CD4-positive, alpha-beta T cell treated with Interleukin-4 for 1 hour (primary cell): ENCODE measurements at regions not wholly inside any gene's neighbourhood (a gene's known extent, or its start where the extent isn't known, plus 50 kb on each side); places are given as distances from the start of the nearest gene placed in this dataset.

Experiments
- DNase-seq, 2 donors: peaks; one replicate each; pipeline ENCODE4 v3.0.0-alpha.2; 2020 to 2022

DNA sequence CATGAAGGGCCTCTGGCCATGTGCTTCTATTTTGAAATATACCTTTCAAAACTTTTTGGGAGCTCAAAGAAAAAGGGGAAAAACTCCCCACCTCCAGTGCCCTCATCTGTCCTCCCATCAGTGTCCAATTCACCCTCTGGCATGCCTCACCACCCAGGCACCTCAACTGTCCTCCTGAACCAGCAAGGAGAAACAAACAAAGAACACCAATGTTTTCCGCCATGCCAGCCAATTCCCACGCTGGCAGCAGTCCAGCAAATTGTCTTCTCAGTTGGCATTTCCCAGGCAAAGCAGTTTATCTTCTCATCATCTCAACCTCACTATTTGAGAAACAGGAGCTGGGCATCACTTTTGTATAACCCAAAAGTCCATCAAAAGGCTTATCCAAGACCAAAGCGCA is 496.9 kb downstream of the SOX6 start:
- DNase-seq, result no peak

DNA sequence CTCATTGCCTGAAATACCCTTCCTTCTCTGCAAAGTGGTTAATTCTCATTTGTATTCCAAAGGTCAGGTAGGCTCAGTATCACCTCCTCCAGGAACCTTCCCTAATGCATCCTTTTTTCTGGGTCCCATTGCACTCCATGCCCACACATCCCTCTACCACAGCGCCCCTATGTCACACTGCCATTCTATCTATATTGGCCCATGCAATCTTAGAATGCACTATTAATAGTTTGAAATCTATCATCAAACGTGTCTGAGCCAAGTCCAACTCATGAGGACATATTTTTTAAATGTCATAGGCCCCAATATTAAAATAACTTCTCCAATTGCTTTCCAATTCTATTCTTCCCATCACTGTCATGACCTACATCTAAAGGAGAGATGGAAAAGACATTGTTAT is 495.1 kb downstream of the SOX6 start:
- DNase-seq, result no peak

DNA sequence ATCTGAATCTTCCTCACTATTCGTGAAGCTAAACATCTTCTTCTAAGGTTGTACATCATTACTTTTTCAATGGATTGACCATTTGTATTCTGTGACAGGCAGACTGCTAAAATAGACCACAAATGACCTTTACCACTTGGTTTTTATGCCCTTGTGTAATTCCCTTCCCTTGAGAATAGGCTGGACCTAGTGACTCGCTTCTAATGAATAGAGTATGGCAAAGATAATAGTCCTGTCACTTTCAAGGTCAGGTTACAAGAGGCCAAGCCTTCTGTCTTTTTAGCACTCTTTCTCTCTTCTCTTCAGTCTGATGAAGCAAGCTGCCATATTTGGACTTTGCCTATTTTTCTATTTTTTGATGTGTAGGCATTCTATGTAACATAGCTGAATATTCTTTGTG is 492.9 kb downstream of the SOX6 start:
- DNase-seq, result no peak

DNA sequence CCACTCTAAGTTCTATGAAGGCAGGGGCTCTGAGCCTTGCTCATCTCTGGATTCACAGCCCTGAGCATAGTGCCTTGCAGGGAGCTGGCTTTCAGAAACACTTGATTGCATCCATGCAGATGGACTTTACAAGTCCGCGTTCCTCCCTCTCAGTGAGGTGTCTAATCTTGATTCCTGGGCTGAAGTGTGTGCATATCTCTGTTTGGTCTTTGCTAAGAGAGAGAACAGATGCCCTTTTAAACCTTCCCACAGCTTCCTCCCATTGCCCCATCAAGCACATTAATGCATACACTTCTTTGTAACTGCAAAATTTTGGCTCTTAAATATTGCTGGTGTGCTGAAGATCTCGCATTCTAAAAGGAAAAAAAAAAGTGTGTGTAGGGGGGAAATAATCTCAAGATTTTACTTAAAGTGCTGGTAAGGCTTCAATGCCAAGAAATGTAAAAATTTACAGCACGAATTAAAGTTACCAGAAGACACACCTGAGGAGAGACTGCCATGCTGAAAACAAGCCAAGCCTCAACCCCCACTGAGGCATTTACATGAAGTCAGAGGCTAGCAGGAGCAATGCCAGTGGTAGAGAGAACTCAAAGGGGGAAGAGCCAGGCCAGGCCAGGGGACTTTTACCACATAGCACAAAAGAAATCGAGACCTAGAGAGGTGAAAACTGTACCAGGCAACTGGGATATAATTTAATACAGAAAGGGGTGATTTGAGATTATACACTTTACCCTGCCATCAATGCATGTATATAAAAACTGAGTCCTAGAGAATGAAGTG is 492.1 kb downstream of the SOX6 start:
- DNase-seq, result no peak

DNA sequence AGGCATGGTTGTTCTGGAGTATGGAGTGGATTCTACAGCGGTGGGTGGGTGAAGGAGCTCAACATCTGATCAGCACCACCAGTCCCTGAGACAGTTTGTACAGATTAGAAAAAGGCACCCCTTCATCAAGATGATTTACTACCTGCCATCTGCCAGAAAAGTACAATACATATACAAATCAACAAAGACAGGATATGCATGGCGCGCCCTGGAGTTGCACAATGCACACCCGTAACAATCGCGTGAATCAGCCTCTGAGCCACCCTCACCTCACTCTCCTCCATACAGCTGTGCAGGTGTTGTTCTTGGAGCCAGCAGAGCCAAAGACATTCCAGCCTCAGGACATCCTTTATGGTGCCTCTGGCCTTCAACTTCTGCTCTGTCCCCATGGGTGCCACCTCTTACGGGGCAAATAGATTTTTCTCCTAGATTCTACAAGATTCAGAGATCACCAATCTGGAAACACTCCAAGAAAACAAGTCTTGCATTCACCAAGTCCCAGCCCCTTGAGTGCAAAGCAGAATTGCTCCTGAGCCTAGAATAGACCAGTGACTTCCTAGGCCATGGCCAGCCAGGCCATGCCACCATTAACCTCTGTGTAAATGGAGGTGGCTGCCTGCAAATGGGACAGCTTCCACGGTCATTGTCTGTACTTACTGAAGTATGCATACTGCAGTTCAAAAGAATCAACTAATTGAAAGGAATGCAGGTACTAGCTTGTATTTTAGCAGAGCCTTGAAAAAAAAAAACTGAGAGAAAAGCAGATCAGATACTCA is 490.9 kb downstream of the SOX6 start:
- no peak for DNase-seq

DNA sequence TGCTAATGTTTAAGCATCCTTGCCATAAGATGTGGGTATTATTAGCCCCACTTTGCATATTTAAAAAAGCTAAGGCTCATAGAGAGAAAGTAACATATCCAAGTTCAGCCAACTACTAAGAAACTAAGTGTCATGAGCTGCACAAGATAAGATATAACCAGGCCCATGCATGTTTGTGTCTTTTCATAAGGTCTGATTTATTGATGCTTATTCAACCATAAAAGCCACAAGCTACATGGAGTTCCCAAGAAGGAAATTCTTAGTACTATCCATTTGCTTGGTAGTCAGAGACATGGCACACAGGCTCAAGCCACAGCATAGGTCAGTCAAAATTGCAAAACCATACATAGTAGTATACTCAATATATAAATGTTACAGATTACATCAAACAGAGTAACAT is 488.5 kb downstream of the SOX6 start:
- no peak for DNase-seq

DNA sequence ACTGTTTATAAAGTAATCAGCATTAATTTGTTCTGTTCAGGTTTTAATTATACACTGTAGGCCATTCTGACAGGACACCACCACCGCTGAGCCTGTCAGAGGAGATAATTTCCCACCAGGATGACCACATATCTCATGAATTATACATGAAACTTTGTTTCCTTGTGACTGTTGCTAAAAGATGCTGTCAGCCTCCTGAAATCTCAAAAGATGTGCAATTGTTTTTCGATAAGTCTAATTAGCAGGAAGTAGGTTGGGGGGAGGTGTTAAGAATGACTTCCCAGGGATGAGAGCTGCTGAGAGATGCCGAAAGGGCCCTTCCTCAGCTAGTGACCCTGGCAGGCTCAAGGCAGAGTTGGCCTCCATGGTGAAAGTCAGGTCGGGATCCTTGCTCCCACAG is 485.4 kb downstream of the SOX6 start:
- DNase-seq, result no peak

DNA sequence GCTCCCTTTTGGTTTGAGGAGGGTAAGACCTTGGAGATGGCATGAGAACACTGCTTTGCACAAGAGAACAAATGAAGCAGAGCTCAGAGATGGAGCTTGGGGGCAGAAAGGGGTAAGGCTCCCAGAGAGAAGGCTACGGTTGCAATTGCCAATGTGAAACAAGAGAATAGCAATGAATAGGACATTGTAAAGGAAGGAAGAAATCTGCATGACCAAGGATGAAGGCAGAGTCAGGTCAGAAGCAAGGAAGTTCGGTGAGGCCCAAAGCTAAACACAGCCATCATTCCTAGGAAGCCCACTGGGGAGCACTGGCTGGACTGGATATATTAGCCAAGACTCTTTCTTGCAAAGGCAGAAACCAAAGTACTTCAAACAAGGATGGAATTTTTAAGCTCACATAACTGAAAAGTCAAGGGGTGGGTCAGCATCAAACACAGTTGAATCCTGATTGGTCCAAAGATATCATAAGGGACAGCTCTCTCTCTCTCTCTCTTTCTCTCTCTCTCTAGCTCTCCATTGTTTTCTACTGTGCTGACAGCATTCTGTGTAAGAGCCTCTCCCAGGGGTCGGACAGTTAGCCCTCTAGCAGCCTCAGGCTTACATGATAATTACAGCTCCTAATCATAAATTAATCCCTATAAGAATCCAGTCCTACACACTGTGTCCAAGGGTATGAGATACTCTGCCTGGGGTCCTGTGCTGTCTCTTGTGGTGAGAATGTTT is 484.3 kb downstream of the SOX6 start:
- DNase-seq, result no peak

DNA sequence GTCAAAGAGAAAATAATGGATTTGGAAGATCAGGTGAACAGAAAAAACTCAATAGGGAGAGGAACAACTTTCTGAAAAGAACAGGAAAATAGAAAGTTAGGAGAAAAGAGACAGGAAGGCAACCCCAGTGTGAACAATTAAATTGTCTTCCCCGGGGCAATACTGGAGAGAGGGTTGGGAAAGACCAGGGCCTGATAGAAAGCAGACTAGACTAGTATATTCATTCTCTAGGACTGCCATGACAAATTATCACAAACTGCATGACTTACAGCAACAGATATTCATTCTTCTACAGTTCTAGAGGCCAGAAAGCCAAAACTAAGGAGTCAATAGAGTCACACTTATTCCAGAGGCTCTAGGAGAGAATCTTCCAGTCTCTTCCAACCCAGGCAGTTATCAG is 482.8 kb downstream of the SOX6 start:
- no peak for DNase-seq

DNA sequence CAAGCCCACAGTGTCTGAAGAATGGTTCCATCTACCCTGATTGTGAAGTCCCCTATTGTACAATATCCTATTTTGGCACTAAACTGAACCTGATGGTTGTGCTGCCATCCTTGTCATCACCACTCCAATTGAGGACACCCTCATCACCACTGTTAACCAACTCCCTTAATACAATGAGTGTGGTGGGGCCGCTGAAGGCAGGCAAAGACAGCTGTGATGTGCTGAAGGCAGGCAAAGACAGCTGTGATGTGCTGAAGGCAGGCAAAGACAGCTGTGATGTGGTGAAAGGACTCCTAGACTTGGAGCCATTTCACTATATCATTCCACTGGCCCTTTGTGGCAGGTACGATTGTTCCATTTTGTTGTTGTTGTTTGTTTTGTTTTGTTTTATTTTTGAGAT is 481.6 kb downstream of the SOX6 start:
- no peak for DNase-seq

DNA sequence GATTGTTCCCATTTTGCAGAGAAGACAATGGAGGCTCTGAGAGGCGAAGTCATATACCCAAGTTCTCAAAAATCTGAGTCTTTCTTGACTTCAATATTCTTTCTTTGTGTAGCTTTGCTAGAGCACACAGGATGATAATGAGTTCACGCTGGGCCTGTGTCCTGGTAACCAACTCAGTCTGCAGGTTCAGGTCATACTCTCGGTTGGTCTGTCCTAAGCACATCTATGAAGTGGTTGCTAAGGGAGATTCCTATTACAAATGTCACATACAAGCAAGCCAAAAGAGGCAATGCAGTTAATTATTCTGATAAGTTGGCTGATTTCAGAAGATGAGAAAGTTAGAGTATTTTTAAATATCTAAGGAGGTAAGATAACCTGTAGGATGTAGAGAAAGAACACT is 481.0 kb downstream of the SOX6 start:
- no peak for DNase-seq

DNA sequence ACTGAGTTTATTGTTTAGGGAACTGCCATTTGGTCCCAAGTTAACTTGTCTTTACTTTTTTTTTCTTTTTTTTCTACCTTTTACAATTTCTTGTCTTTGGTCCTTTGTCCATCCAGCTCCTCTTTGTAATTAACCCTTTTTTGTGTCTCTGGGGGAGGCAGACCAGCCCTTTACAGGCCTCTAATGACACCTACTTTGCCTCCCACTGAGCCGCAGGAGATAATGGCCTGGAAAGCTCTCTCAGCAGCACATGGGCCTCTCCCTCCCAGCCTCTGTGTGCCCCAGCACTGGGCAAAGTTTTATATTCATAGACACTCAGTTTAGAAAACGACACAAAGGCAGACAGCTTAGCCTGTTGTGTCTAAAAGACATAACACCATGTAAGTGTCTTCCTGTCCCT is 480.4 kb downstream of the SOX6 start:
- no peak for DNase-seq

DNA sequence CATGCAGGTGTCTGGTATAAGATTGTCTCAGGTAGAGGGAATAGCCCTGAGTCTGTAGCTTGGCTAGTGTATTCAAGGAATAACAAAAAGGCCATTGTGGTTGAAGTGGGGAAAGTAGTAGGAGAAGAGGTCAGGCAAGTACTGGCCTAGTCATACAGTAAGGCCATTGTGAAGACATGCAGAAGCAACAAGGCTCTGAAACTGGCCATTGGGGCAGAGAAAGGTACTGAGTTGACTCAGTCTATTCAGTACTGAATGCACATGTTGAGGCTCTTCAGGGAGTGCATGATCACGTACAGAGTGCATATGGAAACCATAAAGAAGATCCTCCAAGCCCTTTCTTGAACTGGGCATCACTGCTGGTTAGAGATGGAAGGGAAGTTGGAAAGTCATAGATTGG is 477.6 kb downstream of the SOX6 start:
- DNase-seq, result no peak

DNA sequence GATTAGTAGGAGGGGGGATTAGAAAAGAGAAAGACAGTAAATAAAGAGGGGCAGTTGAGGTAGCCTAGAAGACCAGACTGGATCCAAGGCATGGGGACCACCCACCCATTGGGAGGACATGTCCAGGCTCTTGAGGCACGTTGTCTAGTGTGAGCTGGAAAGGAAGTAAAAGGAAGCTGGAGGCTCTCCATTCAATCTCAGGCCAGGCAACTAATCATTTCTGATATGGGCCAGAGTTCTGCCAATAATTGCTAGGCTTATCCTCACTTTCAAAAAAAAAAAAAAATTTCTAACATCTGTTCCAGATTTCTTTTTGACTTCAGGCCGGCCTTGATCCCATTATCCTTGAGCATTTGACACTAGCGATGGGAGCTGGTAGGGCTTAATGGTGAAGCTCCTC is 476.1 kb downstream of the SOX6 start:
- DNase-seq, result no peak

DNA sequence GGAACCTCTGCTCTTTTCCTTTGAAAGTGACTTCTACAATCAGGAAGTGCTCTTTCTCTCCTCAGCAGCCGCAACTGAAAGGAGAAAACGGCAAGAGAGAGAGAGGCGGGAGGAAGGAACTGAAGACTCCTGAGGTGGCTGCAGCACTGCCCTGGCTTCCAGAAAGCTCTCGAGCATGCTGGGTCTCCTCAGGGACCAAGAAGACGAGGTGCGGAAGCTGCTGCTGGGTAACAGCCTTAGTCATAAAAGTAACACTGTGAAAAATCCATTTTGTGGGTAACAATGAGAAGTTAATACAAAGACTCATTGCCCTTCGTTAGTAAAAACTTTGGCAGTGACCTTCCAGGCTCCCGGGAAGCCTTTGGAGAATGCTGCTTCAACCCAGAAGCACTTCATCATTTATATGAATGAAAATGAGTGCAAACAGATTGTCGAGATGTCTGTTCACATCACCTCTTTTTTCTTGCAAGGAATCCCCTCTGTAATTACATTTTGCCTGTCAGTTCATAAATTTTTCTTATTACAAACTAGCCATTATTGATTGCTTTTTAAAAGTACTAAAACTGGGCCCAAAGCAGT is 473.4 kb downstream of the SOX6 start:
- DNase-seq, result no peak

DNA sequence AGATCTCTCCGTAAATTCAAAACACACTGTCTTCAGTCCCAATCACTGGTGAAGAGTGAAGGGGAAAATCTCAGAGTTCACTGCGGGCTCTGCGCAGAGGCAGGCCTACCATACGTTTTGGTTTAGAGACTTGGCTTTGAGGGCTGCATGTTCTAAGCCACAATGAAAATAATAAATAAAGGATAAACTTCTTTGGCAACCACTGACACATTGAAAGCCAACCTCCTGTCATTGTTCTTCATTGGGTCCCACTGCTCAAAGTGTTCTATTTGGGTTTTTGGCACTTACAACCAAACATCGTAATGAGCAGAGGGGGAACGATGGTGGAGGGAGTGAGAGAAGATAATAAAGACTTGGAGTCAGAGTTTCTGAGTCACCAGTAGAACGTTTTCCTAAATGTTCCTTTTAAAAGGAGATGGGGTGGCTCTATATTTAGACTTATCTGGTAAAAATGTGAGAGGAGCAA is 472.9 kb downstream of the SOX6 start:
- DNase-seq, result no peak

DNA sequence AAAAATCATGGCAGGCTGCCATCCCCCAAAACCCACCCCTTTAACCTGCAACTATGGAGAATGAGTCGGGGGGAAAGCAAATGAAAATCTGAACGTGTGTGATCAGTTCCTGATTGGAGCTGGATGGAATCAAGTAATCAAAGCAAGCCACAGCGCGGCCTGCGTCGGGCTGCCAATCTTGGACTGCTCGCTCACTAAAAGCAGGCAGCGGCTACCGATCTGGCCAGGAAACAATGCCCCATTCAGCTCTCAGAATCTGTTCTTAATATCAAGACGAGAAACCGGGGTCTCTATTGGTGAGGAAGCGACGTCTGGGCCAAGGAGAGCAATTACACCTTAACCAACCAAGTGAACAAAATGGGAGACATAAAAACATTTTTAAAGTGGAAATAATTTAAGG is 472.2 kb downstream of the SOX6 start:
- no peak for DNase-seq

DNA sequence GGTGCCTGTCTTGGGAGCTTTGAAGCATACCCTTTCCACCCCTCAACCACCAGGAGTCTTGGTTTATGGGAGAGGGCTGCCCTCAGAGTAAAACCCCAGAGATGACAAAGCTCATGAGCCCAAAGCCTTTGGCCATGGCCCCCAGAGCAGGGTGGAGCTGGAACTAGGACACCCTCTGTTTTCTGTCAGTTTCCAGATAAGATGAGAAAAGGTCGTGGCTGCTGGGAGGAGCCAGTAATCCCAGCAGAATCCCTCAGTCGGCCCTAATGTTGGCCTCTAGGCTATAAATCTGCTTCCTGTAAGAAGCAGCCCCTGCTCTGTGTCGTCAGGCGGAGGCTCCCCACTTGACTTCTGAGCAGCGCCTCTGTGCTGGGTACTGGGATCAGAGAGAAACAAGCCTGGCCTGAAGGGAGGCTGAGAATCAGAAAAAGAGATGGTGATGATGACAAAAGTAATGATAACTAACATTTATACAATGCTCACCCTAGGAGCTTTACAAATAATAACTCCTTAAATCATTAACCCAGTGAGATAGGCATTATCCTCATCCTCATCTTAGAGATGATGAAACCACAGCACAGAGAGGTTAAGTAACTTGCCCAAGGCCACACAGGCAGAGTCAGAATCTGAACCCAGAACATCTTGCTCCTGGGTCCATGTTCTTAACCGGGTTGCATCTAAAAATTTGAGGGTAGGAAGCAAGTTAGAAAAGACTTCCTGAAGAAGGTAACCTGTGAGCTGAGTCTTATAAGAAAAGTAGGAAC is 471.4 kb downstream of the SOX6 start:
- DNase-seq, result no peak

DNA sequence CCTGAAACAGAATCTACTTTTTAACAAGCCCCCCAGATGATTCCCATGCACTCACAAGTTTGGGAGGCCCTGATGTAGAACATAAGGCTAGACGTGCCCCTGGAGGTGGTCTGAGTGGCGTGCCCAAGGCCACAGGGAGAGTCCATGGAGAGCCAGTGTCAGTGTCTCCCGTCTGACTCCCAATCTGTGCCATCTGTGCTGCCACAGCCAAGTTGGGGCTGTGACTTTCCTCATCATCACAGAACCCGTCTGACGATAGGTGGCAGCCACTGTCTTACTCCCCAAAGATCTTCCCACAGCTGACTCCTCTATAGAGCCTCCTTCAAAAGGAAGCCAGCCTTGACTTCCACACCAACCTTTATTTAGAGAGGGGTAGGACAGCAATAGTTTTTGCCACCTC is 470.5 kb downstream of the SOX6 start:
- no peak for DNase-seq

DNA sequence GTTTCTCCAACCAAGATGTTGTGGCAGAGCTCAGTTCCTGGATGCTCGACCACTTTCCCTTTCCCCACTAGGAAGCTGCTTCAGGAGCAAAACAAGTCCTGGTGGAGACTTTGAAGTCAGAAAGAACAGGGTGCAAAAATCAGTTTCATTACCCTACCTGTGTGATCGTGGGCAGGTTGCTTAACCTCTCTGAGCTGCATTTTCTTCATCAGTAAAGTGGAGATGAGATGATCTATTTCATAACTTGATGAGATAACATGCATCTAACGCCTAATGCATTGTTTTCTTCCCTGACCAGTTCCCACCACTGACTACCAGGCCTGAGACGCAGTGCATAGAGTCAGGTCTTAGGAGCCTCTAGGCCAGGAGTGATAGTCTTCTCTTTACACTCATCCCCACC is 470.0 kb downstream of the SOX6 start:
- DNase-seq, result no peak

DNA sequence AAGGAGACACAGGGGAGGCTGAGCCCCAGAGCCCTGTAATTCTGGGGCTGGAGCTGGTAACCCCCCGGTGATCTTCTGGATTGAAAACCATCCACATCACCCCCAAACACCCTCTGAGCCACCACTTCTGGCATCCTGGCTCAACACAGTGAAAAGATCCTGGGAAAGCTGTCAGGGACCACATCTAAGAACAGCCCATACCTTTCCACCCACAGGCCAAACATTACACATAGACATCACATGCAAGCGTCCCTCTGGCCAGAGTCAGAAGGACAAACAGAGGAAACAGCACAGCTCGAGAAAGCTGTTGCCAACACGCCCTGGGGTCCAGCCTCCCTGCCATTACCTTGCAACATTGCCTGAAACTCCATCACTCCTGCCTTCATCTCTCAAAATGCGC is 469.5 kb downstream of the SOX6 start:
- DNase-seq, result no peak

DNA sequence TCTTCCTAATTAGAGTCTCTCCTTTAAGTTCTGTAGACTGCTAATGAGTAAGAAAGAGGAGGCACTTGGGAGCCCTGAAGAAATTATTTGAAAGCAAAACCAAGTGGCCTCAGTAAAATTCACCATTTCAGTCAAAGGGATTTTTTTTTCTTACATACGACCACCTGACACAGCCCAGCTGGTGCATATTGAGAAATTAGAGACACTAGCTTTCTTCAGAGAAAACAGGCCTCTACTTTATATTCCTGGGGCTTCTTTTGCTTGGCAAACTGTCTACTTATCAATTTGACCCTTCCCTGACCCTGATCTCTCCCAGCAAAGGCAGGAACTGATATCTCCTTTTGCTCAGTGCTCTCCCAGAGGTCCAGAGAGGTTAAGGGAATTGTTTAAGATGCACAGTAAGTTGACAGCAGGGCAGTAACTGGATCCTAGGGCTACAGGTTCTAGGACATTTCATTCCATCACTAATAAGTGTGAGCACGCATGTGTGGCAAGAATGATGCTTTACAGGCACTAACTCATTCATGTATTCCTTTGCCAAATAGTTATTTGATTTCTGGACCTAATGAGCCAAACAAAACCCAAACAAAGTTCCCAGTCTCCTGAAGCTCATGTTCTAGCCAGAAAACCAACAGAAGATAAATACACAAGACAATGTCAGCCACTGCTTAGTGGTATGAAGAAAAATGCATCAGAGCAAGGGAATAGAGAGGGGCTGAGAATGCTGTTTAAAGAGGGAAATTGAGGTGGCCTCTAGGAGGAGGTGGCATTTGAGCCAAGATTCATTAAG is 467.6 kb downstream of the SOX6 start:
- DNase-seq, result no peak
